Osteocyte (in vitro differentiated cells): ENCODE measurements at regions not wholly inside any gene's neighbourhood (a gene's known extent, or its start where the extent isn't known, plus 50 kb on each side); places are given as distances from the start of the nearest gene placed in this dataset.

Experiments used
- DNase-seq: peaks from one replicate; pipeline ENCODE4 v3.0.0; 2021; ENCODE audit warnings: mixed read lengths; ENCODE audit not compliant: unreplicated experiment; ENCODE audit errors: extremely low spot score
- H3K27ac Mint-ChIP-seq: one replicate; pipeline ENCODE4 v1.8.0; 2021; ENCODE audit warnings: mild to moderate bottlenecking, mixed read lengths; ENCODE audit not compliant: unreplicated experiment
- H3K27me3 Mint-ChIP-seq: one replicate; pipeline ENCODE4 v1.8.0; 2021; ENCODE audit warnings: mixed read lengths; ENCODE audit not compliant: unreplicated experiment
- H3K36me3 Mint-ChIP-seq: one replicate; pipeline ENCODE4 v1.8.0; 2021; ENCODE audit warnings: mixed read lengths; ENCODE audit not compliant: unreplicated experiment
- H3K4me1 Mint-ChIP-seq: one replicate; pipeline ENCODE4 v1.8.0; 2021; ENCODE audit warnings: mixed read lengths; ENCODE audit not compliant: unreplicated experiment
- H3K4me3 Mint-ChIP-seq: one replicate; pipeline ENCODE4 v1.8.0; 2021; ENCODE audit warnings: mild to moderate bottlenecking, moderate library complexity, mixed read lengths; ENCODE audit not compliant: unreplicated experiment
- H3K9me3 Mint-ChIP-seq: one replicate; pipeline ENCODE4 v1.8.0; 2021; ENCODE audit warnings: mixed read lengths; ENCODE audit not compliant: unreplicated experiment
- TF ChIP-seq, protein P1 (sequence below): fragments of 200-600 bp; sonication (generic); IDR thresholded peaks from 2 replicates; pipeline ENCODE4 v1.5.0; 2021; ENCODE audit warnings: antibody characterized with exemption, mild to moderate bottlenecking, moderate library complexity

DNA sequence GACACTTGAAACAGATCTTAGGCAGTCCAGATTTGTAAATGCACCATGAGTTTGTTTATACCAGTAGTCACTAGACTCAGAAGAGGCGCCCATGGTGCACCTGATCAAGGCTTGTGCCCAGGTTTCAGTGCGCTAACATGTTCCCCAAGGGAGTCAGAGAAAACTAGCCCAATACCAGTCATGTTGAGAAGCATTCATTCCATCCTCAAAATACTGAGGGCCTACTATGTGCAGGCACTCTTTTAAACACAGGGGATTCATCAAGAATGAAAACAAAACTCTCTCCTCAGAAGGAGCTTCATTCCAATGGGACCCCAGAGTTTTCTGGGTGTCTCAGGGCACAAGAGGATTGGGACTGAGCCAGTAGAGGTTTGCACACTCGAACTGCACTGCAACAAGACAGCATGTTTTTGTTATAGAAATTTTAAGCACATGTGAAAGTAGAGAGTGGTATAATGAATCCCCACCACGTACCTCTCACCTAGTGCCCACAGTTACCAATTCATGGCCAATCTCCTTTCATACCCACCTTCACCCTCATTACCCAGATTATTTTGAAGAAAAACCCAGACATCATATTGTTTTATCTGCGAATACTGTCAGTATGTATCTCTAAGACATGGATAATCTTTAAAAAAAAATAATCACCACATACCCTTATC lies 55.0 kb upstream of the ARID5B start:
- Mint-ChIP-seq H3K27me3 (no peaks in the 10 kb centered on the region), H3K27ac (no peak overlapping the region), H3K9me3 (no peaks in the 10 kb centered on the region), H3K36me3 (no peaks in the 10 kb centered on the region), H3K4me1 (peaks cover 21% of the 10 kb centered on the region), H3K4me3 (no peak overlapping the region)
- TF ChIP-seq, protein P1, sequence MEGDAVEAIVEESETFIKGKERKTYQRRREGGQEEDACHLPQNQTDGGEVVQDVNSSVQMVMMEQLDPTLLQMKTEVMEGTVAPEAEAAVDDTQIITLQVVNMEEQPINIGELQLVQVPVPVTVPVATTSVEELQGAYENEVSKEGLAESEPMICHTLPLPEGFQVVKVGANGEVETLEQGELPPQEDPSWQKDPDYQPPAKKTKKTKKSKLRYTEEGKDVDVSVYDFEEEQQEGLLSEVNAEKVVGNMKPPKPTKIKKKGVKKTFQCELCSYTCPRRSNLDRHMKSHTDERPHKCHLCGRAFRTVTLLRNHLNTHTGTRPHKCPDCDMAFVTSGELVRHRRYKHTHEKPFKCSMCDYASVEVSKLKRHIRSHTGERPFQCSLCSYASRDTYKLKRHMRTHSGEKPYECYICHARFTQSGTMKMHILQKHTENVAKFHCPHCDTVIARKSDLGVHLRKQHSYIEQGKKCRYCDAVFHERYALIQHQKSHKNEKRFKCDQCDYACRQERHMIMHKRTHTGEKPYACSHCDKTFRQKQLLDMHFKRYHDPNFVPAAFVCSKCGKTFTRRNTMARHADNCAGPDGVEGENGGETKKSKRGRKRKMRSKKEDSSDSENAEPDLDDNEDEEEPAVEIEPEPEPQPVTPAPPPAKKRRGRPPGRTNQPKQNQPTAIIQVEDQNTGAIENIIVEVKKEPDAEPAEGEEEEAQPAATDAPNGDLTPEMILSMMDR: no peak
- no peak for DNase-seq

DNA sequence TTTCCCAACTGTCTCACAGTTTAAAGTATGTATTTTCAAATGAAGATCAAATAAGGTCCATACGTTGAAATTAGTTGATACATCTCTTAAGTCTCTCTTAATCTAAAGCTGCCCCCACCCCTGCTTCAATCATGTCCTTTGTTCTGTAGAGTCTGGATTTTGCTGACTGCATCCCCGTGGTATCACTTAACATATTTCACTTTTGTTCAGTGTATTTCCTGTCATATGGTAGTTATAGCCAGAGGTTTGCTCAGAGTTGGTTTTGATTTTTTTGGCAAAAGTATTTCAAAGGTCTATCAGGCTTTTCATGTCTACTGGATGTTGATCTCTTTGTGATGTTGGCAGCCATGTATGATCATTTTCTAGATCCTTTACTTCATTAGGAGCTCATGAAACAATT lies 54.4 kb upstream of the ARID5B start:
- Mint-ChIP-seq H3K36me3 (no peaks in the 10 kb centered on the region), H3K27me3 (no peaks in the 10 kb centered on the region), H3K9me3 (no peaks in the 10 kb centered on the region), H3K27ac (no peak overlapping the region), H3K4me1 (peaks cover 21% of the 10 kb centered on the region), H3K4me3 (no peak overlapping the region)
- TF ChIP-seq, protein P1: no peak
- DNase-seq: no peak

DNA sequence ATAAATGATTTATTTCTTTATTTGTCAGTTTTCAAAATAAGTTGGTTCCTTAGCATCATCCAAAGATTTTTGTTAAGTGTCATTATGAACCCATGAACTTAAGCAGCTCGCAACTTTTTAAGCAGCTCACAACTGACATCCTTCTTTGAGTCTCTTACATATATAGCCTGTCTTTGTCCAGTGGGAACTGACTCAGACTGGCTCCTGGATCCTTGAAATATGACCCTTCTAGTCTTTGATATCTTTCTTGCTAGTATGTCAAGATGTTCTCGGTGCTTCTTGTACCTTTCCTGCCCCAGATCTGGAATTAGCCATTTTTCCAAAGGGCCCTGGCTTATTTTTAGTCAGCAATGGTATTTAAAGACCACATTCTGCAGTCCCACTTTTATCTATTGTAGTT lies 53.9 kb upstream of the ARID5B start:
- no peaks in the 10 kb centered on the region for H3K36me3 Mint-ChIP-seq
- TF ChIP-seq, protein P1: no peak
- no peak overlapping the region for H3K4me3 Mint-ChIP-seq
- peaks cover 21% of the 10 kb centered on the region for H3K4me1 Mint-ChIP-seq
- no peak for DNase-seq
- no peak overlapping the region for H3K27ac Mint-ChIP-seq
- H3K9me3 Mint-ChIP-seq: no peaks in the 10 kb centered on the region
- no peaks in the 10 kb centered on the region for H3K27me3 Mint-ChIP-seq

DNA sequence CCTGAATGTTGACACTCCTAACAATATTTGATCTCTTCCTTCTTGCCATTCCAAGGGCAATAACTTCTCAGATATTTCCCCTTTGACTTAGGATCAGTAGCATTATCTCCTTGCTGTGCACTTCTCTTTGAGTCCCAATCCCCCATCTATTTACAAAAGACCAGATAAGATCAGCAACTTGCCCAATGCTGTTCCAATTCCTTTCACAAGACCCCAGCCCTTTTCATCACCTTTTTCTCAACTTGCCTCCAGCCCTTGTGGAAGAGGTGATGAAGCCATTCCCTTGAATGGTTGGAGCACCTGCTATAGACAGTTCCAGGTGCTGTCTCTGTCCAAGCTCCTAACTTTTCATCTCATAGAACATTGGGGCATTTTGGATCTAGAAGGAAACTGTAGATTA lies 51.1 kb upstream of the ARID5B start:
- no peak overlapping the region for H3K27ac Mint-ChIP-seq
- DNase-seq: no peak
- TF ChIP-seq, protein P1: no peak
- H3K4me1 Mint-ChIP-seq: peaks cover 22% of the 10 kb centered on the region
- H3K9me3 Mint-ChIP-seq: no peaks in the 10 kb centered on the region
- H3K27me3 Mint-ChIP-seq: no peaks in the 10 kb centered on the region
- H3K36me3 Mint-ChIP-seq: no peaks in the 10 kb centered on the region
- no peak overlapping the region for H3K4me3 Mint-ChIP-seq
